ENCODE measurements at regions not wholly inside any gene's neighbourhood (a gene's known extent, or its start where the extent isn't known, plus 50 kb on each side); places are given as distances from the start of the nearest gene placed in this dataset.
"Not testable (repeated sequence)": the region's sequence is repeated elsewhere in the genome, so short reads cannot be mapped to it uniquely, and the experiment has no call there.

- peak overlapping the region; percentile 63; the same call in 1 of the 2 replicates for H2AFZ ChIP-seq
- not testable (repeated sequence) for H3F3A ChIP-seq (replicated peaks; ENCODE audit: low read depth); DNase-seq (ENCODE audit: low spot score); H3K4me1 ChIP-seq (ENCODE audit: insufficient read depth); H3K27me3 Mint-ChIP-seq (ENCODE audit: insufficient read depth, low read depth, poor library complexity); H3K27ac ChIP-seq (ENCODE audit: low read depth); H4K20me1 ChIP-seq (replicated peaks; ENCODE audit: insufficient read depth); H3K27ac Mint-ChIP-seq; H3K27me3 ChIP-seq (ENCODE audit: insufficient read depth); H3K4me3 Mint-ChIP-seq; H3K4me1 Mint-ChIP-seq; ATAC-seq; H3K4me3 ChIP-seq; H3K9me2 ChIP-seq (ENCODE audit: insufficient read depth); H3K79me2 ChIP-seq (replicated peaks; ENCODE audit: insufficient read depth); H3K36me3 ChIP-seq (ENCODE audit: insufficient read depth); H3K4me2 ChIP-seq
- Mint-ChIP-seq H3K36me3 (ENCODE audit: low read depth) (peaks cover 15% of the 10 kb centered on the region; the same call in 2 of the 3 replicates), H3K9me3 (peaks cover 13% of the 10 kb centered on the region)
Observed at GRCh38 chr14:87253791-87254190, 739.2 kb downstream of the GALC start.

GRCh38 chr14:87252103-87252502, 740.9 kb downstream of the GALC start:
- H3K4me3 Mint-ChIP-seq, result no peak overlapping the region
- H3K27me3 Mint-ChIP-seq (ENCODE audit: insufficient read depth, low read depth, poor library complexity), result peaks cover 2% of the 10 kb centered on the region

More at GRCh38 chr14:87252103-87252502, 740.9 kb downstream of the GALC start:
- peaks cover 4% of the 10 kb centered on the region; the same call in 1 of the 3 replicates for H3K4me1 Mint-ChIP-seq
- H3K9me3 Mint-ChIP-seq, result peaks cover 10% of the 10 kb centered on the region
- H3F3A ChIP-seq (replicated peaks; ENCODE audit: low read depth), result no peaks in the 10 kb centered on the region
- no peaks in the 10 kb centered on the region for H4K20me1 ChIP-seq (replicated peaks; ENCODE audit: insufficient read depth)
- H3K27ac Mint-ChIP-seq, result no peak overlapping the region
- H3K27me3 ChIP-seq (ENCODE audit: insufficient read depth), result no peaks in the 10 kb centered on the region
- no peaks in the 10 kb centered on the region for H3K4me1 ChIP-seq (ENCODE audit: insufficient read depth)
- 0 out of 2 replicates have a peak overlapping the region, but pooled peaks have one; percentile 30 for H2AFZ ChIP-seq
- DNase-seq (ENCODE audit: low spot score) (peak; percentile 32), ATAC-seq (no peak)
- H3K27ac ChIP-seq (ENCODE audit: low read depth), result no peak overlapping the region
- H3K36me3 ChIP-seq (ENCODE audit: insufficient read depth), result peaks cover under 1% of the 10 kb centered on the region; the same call in 1 of the 2 replicates
- H3K4me3 ChIP-seq, result no peak overlapping the region
- H3K4me2 ChIP-seq, result no peak overlapping the region
- TF ChIP-seq EZH2 (IDR thresholded peaks at IDR 0.05; ENCODE audit: low read depth, unreplicated experiment) (no peak), ZNF331 (CRISPR knock-in tag; IDR thresholded peaks at IDR 0.05; ENCODE audit: low read depth) (no peak), NANOG (IDR thresholded peaks at IDR 0.05; ENCODE audit: borderline replicate concordance) (no peak), POLR2AphosphoS5 (IDR thresholded peaks at IDR 0.05; ENCODE audit: low read depth) (no peak), ZNF114 (CRISPR knock-in tag; IDR thresholded peaks at IDR 0.05) (no peak), CTCF (conservative IDR thresholded peaks at IDR 0.05; ENCODE audit: low read depth in 2 of 2) (no peak), STAT1 (IDR thresholded peaks at IDR 0.05; ENCODE audit: unreplicated experiment) (no peak), ZNF462 (CRISPR knock-in tag; IDR thresholded peaks at IDR 0.05) (no peak)
- 0 out of 2 replicates have a peak, but pooled peaks cover 5% of the 10 kb centered on the region for H3K9me2 ChIP-seq (ENCODE audit: insufficient read depth)
- no peaks in the 10 kb centered on the region for H3K79me2 ChIP-seq (replicated peaks; ENCODE audit: insufficient read depth)
- H3K36me3 Mint-ChIP-seq (ENCODE audit: low read depth), result peaks cover 6% of the 10 kb centered on the region; the same call in 2 of the 3 replicates

Data from GM23338 (cell line).